Coronary artery (tissue), 2 donors: ENCODE measurements at regions not wholly inside any gene's neighbourhood (a gene's known extent, or its start where the extent isn't known, plus 50 kb on each side); places are given as distances from the start of the nearest gene placed in this dataset.
A peak's percentile ranks its signal among the peaks of the same experiment; 100 is the strongest.

Source experiments
- DNase-seq: peaks from one replicate; pipeline ENCODE4 v3.0.0-alpha.2; 2017; ENCODE audit warnings: low spot score
- H3K27ac ChIP-seq, 2 donors: fragments of 200-600 bp; sonication (generic); one replicate each; pipeline ENCODE4 v1.5.1; 2016 to 2019
- H3K4me3 ChIP-seq: fragments of 200-600 bp; sonication (generic); 2 replicates; pipeline ENCODE4 v1.5.1; 2016; ENCODE audit warnings: mild to moderate bottlenecking, moderate library complexity
- TF ChIP-seq, protein P1 (sequence below): fragments of 200-600 bp; sonication (generic); IDR thresholded peaks from one replicate; pipeline ENCODE4 v1.5.1; 2019; ENCODE audit warnings: antibody characterized with exemption

DNA sequence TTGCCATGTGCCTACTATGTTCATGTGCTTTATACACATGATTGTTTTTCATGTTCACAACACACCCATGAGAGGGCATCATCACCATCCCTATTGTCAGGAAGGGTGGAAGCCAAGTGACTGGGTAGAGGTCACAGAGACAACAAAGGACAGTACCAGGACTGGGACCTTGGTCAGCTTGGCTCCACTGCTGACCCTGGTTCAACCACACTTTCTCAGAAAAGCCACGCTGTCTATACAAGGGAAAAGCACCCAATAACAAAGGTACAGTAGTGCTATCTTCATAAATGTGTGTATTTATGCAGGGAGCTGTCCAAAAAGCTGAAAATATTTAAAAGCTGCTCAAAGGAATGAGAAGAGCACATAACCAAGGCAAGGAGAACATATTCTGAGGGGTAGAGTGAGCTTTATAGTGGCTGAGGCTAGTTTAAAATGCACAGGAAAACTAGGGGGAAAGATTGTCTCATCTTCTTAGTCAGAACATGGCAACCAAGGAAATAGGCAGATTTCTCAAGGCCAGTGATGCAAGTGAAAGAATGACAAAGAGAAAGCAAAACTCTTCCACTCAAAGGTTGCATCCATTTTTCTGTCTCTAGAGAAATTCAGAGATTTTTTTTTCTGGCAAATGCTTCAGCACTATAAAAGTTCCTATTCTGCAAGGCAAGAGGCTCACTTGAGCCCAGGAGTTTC, 415.0 kb downstream of the FOXO1 start:
- TF ChIP-seq, protein P1, sequence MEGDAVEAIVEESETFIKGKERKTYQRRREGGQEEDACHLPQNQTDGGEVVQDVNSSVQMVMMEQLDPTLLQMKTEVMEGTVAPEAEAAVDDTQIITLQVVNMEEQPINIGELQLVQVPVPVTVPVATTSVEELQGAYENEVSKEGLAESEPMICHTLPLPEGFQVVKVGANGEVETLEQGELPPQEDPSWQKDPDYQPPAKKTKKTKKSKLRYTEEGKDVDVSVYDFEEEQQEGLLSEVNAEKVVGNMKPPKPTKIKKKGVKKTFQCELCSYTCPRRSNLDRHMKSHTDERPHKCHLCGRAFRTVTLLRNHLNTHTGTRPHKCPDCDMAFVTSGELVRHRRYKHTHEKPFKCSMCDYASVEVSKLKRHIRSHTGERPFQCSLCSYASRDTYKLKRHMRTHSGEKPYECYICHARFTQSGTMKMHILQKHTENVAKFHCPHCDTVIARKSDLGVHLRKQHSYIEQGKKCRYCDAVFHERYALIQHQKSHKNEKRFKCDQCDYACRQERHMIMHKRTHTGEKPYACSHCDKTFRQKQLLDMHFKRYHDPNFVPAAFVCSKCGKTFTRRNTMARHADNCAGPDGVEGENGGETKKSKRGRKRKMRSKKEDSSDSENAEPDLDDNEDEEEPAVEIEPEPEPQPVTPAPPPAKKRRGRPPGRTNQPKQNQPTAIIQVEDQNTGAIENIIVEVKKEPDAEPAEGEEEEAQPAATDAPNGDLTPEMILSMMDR, result no peak
- peak overlapping the region in 1 of 2 donors; percentile 57 for H3K27ac ChIP-seq
- no peak for DNase-seq
- H3K4me3 ChIP-seq, result no peak overlapping the region

DNA sequence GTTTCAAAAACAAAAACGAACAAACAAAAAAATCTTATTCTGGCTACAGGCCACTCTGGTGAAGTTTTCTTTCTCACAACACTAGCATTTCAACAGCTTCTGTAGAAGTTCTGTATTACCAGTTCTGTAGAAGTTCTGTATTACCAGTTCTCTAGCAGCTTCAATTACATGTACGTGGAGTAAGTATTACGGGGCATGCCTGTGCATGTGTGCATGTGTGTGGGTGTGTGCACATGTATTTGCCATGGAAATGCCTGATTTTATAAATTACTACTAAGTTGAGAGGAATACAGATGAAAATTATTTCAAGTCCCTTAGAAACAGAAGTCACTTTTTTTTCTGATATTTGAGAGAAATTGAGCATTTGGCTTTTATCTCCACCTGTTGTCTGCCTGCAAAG, 414.2 kb downstream of the FOXO1 start:
- TF ChIP-seq, protein P1, result no peak
- Histone ChIP-seq H3K27ac (peak overlapping the region in 1 of 2 donors; percentile 31), H3K4me3 (no peak overlapping the region)
- DNase-seq, result no peak

DNA sequence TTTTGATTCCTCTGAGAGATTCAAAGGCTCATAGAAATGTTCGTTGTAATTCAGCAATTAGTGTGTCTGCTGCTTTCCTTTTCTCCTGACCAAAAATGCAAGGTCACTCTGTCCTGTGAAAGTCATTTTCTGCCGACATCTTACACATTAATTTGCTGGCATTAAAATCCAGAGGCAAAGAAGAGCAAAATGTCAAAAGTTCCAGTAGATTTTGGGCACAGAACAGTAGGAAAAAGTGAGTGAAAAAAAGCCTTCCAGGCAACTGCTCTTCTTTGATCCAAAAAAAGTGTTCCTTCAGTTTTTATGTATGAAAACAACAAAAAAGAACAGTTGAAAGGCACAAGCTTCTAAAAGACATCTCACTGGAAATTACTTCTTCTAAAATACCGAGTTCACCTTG, 413.8 kb downstream of the FOXO1 start:
- no peak for DNase-seq
- H3K27ac ChIP-seq, result peak overlapping the region in 1 of 2 donors; percentile 31
- TF ChIP-seq, protein P1, result no peak
- no peak overlapping the region for H3K4me3 ChIP-seq

DNA sequence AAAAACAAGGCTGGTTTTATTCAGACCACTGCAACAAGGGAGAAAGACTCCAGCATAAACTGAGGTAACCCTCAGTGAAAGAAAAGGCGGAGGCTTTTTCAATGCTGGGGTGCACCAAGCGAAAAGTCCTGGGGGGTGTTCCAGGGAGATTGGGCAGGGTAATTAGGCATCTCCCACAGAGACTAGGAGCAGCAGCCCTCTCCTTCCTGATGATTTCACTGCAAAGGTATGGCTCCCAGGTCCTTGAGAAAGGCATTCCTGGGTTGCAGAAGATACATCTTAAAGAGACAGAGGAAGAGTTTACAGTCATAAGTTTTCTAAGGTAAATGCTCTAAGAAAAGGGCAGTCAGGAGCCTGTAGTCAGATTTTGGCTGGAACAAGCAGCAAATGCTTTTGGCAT, 412.0 kb downstream of the FOXO1 start:
- TF ChIP-seq, protein P1, result no peak
- Histone ChIP-seq H3K27ac (no peak overlapping the region), H3K4me3 (no peak overlapping the region)
- DNase-seq, result no peak

DNA sequence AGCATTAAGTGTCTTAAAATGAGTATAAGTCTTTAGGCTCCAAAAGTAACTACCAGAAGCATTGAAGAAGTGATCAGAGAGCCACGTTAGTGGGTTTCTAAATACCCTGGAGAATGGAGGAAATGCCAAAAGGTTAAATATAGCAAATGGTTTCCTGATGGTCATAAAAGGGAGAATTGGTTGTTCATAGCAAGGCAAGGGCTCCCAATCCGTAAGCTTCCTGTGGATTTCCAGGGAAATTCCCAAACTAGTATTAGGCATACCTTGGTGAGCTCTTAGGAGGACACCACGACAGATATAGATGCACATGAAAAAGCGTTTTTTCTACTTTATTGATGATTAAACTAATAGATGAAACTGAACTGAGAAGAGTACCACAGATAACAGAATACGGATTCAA, 410.9 kb downstream of the FOXO1 start:
- Histone ChIP-seq H3K27ac (no peak overlapping the region), H3K4me3 (no peak overlapping the region)
- TF ChIP-seq, protein P1, result no peak
- no peak for DNase-seq

DNA sequence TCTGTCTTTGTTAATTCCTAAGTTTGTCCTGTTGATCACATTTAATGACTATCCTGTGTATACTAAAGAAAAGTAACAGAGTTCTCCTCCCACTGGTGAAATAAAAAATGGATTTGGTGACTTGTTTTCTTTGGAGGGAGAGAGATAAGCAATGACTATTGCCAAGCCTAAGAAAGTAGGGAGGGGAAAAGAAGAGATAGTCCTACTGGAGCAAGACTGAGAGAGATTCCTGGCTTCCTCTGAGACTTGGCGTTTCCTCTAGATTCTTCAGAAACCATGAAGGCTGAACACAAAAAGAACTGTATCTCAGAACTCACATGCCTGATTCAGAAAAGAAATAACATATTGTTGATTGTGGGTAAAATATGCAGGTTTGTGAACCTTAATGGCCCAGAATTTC, 406.5 kb downstream of the FOXO1 start:
- Histone ChIP-seq H3K27ac (peak overlapping the region; percentile 18 to 71), H3K4me3 (no peak overlapping the region)
- no peak for DNase-seq
- TF ChIP-seq, protein P1, result no peak

DNA sequence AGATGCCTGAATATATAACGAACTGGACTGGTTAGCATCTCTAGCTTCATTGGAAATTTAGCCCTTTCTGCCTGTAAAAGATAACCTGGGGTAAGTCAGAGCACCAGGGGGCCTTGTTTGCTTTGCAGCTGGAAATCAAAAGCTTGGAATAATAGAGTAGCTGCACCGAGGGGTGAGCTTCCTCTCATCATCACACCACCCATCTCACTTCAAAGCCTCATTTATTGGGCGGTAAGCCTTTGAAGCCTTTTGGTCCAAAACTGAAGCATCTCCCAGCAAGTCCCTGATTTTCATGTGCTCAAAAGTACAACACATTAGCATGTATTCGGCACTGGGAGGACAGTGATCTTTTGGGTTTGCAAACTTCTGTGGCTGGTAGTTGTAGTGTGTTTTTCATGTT, 405.1 kb downstream of the FOXO1 start:
- TF ChIP-seq, protein P1, result no peak
- H3K27ac ChIP-seq, result no peak overlapping the region
- DNase-seq, result no peak
- no peak overlapping the region for H3K4me3 ChIP-seq
